Kidney capillary endothelial cell (primary cell): ENCODE measurements at regions not wholly inside any gene's neighbourhood (a gene's known extent, or its start where the extent isn't known, plus 50 kb on each side); places are given as distances from the start of the nearest gene placed in this dataset.

Source experiments
- DNase-seq: peaks from one replicate; pipeline ENCODE4 v3.0.0-alpha.2; 2018; ENCODE audit warnings: low spot score

GRCh38 chr15:37260255-37260654 is 159.9 kb upstream of the MEIS2 start:
- no peak for DNase-seq

GRCh38 chr15:37261685-37262084 is 161.3 kb upstream of the MEIS2 start:
- no peak for DNase-seq

DNA sequence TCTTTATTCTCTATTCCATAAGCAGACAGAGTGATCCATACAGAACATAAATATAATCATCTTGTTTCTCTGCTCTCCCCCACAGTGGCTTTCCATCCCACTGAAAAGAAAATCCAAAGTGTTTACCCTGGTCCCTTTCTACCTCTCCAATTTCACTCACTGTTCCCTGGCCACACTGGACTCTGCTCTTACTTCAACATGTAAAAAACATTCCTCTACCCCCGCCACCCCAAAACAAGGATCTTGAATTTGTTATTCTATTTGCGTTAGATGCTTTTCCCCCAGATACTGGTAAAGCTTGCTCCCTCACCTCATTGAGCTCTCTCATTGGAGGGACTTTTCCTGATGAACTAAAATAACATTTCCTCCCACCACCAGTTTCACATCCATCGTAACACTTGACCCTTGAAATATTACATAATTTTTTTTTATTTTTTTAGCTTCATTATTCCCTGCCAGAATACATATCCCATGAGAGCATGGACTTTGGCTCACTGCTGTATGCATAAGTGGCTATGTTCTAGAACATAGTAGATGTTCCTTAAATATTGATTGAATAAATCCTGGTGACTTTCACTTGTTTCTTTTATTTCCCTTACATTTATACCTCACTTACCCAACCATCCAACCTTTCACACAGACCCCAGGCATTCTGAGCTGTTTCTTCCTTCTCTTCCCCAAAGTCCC is 162.7 kb upstream of the MEIS2 start:
- DNase-seq, result no peak

DNA sequence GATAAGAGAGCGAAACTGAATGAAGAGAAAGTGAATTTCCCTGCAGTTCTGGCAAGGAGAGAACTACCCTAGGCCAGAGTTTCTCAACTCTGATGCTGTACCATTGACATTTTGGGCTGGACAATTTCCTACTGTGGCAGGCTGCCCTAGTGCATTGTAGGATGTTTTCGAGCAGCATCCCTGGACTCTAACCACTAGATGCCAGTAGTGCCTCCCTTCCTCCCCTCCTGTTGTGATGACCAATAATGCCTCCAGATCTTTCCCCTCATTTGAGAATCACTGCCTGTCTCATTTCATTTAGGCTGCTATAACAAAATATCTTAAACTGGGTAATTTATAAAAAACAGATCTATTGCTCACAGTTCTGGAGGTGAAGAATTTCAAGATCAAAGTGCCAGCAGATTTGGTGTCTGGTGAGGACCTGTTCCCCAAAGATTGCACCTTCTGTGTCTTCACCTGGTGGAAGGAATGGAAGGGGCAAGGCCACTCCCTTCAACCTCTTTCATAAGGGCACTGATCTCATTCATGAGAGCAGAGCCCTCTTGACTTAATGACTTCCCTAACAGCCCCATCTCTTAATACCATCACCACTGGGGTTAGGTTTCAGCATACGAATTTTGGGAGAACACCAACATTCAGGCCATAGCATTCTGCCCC is 188.9 kb upstream of the MEIS2 start:
- peak; percentile 9 for DNase-seq

DNA sequence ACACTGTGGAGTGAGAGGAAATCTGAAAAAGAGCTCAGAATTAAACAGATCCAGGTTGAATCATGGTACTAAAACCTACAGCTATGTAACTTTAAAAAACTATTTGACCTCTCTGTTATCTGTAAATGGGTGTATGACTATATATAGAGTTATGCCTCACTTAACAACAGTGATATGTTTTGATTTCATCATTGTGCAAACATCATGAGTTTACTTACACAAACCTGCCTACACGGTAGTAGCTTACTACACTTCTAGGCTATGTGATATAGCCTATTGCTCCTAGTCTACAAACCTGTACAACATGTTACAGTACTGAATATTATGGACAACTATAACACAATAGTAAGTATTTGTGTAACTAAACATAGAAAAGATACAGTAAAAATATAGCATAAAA is 191.6 kb upstream of the MEIS2 start:
- DNase-seq, result no peak

- DNase-seq, result no peak
Measured at GRCh38 chr15:37298271-37298670, 197.9 kb upstream of the MEIS2 start.

DNA sequence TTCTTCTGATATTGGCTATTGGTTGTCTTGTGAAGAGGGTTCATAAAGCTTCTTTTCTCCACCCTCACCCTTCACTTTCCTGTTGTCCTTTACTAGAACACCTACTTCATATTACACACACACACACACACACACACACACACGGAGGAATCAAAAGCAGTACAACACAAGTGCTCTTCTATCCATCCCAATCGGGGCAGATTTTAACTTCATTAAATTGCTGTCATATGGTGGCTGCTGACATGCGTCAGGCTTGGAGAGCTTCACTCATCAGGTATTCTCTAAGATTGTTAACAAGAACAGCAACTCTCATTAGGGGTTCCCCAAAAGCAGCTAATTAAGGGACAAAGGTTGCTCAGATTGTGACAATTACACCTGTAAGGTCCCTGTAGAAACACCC is 239.1 kb upstream of the MEIS2 start:
- no peak for DNase-seq

DNA sequence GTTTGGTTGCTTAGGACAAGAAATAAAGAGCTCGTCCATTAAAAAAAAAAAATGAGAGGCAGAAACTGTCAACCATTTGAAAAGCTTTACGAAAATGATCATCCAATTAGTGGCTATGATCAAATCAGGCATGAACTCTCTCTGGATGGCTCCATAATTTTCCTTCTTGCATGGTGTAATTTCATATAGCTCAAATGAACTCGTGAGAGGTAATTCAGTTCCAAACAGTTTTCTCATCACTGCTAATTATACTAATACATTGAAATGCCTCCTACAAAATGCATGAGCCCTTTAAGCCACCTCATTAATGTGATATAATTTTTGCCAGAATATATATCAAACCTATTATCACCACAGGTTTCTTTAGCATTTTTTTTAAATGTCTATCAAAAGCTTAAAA is 239.5 kb upstream of the MEIS2 start:
- DNase-seq, result no peak

DNA sequence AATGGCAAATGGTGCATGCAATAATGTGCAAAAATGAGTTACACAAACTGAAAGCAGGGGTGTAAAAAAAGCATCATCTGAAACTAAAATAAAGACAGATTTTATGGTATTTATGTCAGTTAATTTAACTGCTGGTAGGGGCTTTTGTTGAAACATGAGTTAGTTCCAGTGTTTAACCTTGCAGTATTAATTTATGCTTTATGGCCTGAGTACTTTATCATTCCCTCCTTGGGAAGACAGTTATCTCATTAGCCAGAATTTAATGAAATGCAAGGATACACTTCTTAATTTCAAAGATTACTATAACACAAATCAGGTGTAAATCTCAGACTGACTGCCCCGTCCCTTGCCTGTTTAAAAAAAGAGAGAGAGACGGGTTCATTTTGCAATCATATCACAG is 240.1 kb upstream of the MEIS2 start:
- no peak for DNase-seq

GRCh38 chr15:37359101-37359892 is 258.9 kb upstream of the MEIS2 start:
- no peak for DNase-seq

GRCh38 chr15:37359893-37360290 is 259.5 kb upstream of the MEIS2 start:
- no peak for DNase-seq

DNA sequence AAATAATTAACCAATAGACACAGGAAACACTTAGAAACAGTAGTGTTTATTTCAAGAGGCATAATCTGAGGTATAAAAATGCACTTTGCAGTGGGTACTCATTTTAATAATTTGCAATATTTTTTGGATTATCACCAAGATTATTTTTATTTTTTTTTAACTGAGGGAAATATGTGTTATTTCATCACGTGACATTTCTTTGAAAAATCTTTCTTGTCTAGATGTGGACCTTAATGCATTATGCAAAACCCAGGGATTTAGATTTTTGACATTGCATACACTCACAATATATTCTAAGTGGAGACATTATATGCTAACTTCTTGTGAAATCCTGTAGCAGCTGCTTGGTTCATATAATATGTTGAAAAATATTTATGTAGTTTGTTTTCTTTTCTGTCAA is 260.4 kb upstream of the MEIS2 start:
- no peak for DNase-seq

- no peak for DNase-seq
Measured at GRCh38 chr15:37361621-37362020, 261.3 kb upstream of the MEIS2 start.

- no peak for DNase-seq
Measured at GRCh38 chr15:37362414-37362813, 262.1 kb upstream of the MEIS2 start.

- DNase-seq, result no peak
Measured at GRCh38 chr15:37368961-37369360, 268.6 kb upstream of the MEIS2 start.

GRCh38 chr15:37370941-37371340 is 270.6 kb upstream of the MEIS2 start:
- no peak for DNase-seq

- no peak for DNase-seq
Measured at GRCh38 chr15:37372064-37372463, 271.7 kb upstream of the MEIS2 start.

- DNase-seq, result no peak
Measured at GRCh38 chr15:37375519-37375918, 275.2 kb upstream of the MEIS2 start.

GRCh38 chr15:37377428-37377827 is 277.1 kb upstream of the MEIS2 start:
- DNase-seq, result no peak

GRCh38 chr15:37394402-37395099 is 294.2 kb upstream of the MEIS2 start:
- no peak for DNase-seq

- DNase-seq, result no peak
Measured at GRCh38 chr15:37395100-37395468, 294.7 kb upstream of the MEIS2 start.

GRCh38 chr15:37397266-37398022 is 297.1 kb upstream of the MEIS2 start:
- no peak for DNase-seq
